Vagina (tissue), 2 donors: ENCODE measurements at regions not wholly inside any gene's neighbourhood (a gene's known extent, or its start where the extent isn't known, plus 50 kb on each side); places are given as distances from the start of the nearest gene placed in this dataset.

Source experiments
- POLR2A ChIP-seq, 2 donors: fragments of 450-650 bp; IDR thresholded peaks; one replicate each; pipeline ENCODE4 v1.6.1; 2017; ENCODE audit warnings: antibody characterized with exemption in 2 of 2, mild to moderate bottlenecking in 2 of 2, moderate library complexity in 2 of 2
- TF ChIP-seq, protein P1 (sequence below), 3 experiments: fragments of 450-650 bp in 2 of 3; fragments of 200-600 bp in 1 of 3; sonication (generic) in 1 of 3; IDR thresholded peaks; one replicate each; pipeline ENCODE4 v1.5.1; 2017 to 2019; ENCODE audit warnings: antibody characterized with exemption in 3 of 3, mild to moderate bottlenecking in 2 of 3, moderate library complexity in 2 of 3

DNA sequence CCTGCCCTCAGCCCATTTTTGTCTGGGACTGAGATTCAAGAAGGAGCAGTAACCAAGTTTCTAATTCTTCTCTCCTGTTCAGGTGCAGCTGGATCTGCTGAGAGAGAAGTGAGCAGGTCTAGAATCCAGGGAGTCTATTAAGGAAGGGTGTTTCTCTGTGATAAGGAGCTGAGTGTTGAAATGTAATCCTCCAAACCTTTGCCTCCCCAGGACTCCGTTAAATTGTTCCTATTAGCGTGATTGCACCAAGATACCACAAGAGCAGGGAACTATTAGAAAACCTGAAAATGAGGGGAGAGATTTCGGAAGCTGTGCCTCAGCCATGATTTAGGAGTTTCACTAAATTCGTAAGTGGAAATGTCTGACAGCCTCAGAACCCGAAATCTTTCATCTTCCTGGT lies 192.6 kb downstream of the EBLN2 start:
- TF ChIP-seq POLR2A (IDR thresholded peaks at IDR 0.05), result no peak
- TF ChIP-seq, protein P1, sequence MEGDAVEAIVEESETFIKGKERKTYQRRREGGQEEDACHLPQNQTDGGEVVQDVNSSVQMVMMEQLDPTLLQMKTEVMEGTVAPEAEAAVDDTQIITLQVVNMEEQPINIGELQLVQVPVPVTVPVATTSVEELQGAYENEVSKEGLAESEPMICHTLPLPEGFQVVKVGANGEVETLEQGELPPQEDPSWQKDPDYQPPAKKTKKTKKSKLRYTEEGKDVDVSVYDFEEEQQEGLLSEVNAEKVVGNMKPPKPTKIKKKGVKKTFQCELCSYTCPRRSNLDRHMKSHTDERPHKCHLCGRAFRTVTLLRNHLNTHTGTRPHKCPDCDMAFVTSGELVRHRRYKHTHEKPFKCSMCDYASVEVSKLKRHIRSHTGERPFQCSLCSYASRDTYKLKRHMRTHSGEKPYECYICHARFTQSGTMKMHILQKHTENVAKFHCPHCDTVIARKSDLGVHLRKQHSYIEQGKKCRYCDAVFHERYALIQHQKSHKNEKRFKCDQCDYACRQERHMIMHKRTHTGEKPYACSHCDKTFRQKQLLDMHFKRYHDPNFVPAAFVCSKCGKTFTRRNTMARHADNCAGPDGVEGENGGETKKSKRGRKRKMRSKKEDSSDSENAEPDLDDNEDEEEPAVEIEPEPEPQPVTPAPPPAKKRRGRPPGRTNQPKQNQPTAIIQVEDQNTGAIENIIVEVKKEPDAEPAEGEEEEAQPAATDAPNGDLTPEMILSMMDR (IDR thresholded peaks at IDR 0.05), result no peak
